Prostate gland (tissue), 2 donors: ENCODE measurements at regions not wholly inside any gene's neighbourhood (a gene's known extent, or its start where the extent isn't known, plus 50 kb on each side); places are given as distances from the start of the nearest gene placed in this dataset.

Experiments used
- DNase-seq: peaks from one replicate; pipeline ENCODE4 v3.0.0-alpha.2; 2019; ENCODE audit warnings: low spot score
- H3K27ac ChIP-seq, 2 donors: fragments of 200-600 bp; sonication (generic); 2 replicates each; pipeline ENCODE4 v1.5.1; 2017 to 2019
- H3K27me3 ChIP-seq: fragments of 200-600 bp; sonication (generic); replicated peaks from 2 replicates; pipeline ENCODE4 v1.5.1; 2019; ENCODE audit not compliant: insufficient read depth
- H3K36me3 ChIP-seq, 2 donors: fragments of 200-600 bp; sonication (generic); 1 replicate in 1 of 2; 2 replicates in 1 of 2; pipeline versions ENCODE4 v1.5.1 to v1.8.1; 2017 to 2019
- H3K4me1 ChIP-seq: fragments of 200-600 bp; sonication (generic); replicated peaks from 2 replicates; pipeline ENCODE4 v1.5.1; 2019
- H3K4me3 ChIP-seq, 2 donors: fragments of 200-600 bp; sonication (generic); 2 replicates each; pipeline ENCODE4 v1.5.1; 2017 to 2019
- H3K9me3 ChIP-seq: fragments of 200-600 bp; sonication (generic); 2 replicates; pipeline ENCODE4 v1.5.1; 2017
- CTCF ChIP-seq, 4 experiments: fragments of 200-600 bp in 2 of 4; fragments of 450-650 bp in 2 of 4; sonication (generic) in 2 of 4; IDR thresholded peaks; 1 replicate in 3 of 4; 2 replicates in 1 of 4; pipeline ENCODE4 v1.5.1; 2016 to 2019; ENCODE audit warnings: antibody characterized with exemption in 4 of 4, mild to moderate bottlenecking in 2 of 4, moderate library complexity in 2 of 4
- POLR2A ChIP-seq: fragments of 450-650 bp; IDR thresholded peaks from one replicate; pipeline ENCODE4 v1.6.1; 2016; ENCODE audit warnings: antibody characterized with exemption, mild to moderate bottlenecking
- POLR2AphosphoS5 ChIP-seq: sonication (generic); formaldehyde crosslinking; IDR thresholded peaks from one replicate; pipeline ENCODE4 v1.6.1; 2017; ENCODE audit warnings: antibody characterized with exemption
- WGBS: methylation state at CpG from one replicate; pipeline ENCODE4 v1.1.5; 2018; 5-methylcytosine and 5-hydroxymethylcytosine counted together
- intact Hi-C: fragments of 100-400 bp; cut with DNase I; formaldehyde crosslinking; loops from one replicate; pipeline ENCODE4 v1.14.2; 2022

- Histone ChIP-seq H3K4me1 (no peaks in the 10 kb centered on the region), H3K9me3 (no peaks in the 10 kb centered on the region), H3K4me3 (no peak overlapping the region), H3K27ac (no peak overlapping the region), H3K36me3 (no peaks in the 10 kb centered on the region), H3K27me3 (no peaks in the 10 kb centered on the region)
- no peak for DNase-seq
- WGBS = 84% methylated on average over 4 of the region's 4 CpGs
- intact Hi-C loops = no loop called here
- TF ChIP-seq CTCF (IDR thresholded peaks at IDR 0.05) = no peak
- no peak for TF ChIP-seq POLR2AphosphoS5
Measured at GRCh38 chr5:68658810-68659372, 434.9 kb upstream of the SLC30A5 start.

- no peak overlapping the region for H3K4me3 ChIP-seq
- H3K36me3 ChIP-seq = no peaks in the 10 kb centered on the region
- DNase-seq = no peak
- intact Hi-C loops = loop anchor here (10.0 kb wide), 1 partner anchor 375 kb away; no protein-coding TSS in a partner anchor
- no peak overlapping the region for H3K27ac ChIP-seq
- no peaks in the 10 kb centered on the region for H3K9me3 ChIP-seq
- WGBS = 93% methylated on average over 3 of the region's 3 CpGs
- no peaks in the 10 kb centered on the region for H3K4me1 ChIP-seq
- TF ChIP-seq POLR2A (no peak), CTCF (IDR thresholded peaks at IDR 0.05) (no peak), POLR2AphosphoS5 (no peak)
- H3K27me3 ChIP-seq = no peaks in the 10 kb centered on the region
Measured at GRCh38 chr5:68659881-68660280, 433.9 kb upstream of the SLC30A5 start.

- H3K27me3 ChIP-seq = no peaks in the 10 kb centered on the region
- no peaks in the 10 kb centered on the region for H3K36me3 ChIP-seq
- no peaks in the 10 kb centered on the region for H3K9me3 ChIP-seq
- DNase-seq = no peak
- intact Hi-C loops = loop anchor here (10.0 kb wide), 1 partner anchor 376 kb away; no protein-coding TSS in a partner anchor
- WGBS = 91% methylated on average over 2 of the region's 2 CpGs
- no peaks in the 10 kb centered on the region for H3K4me1 ChIP-seq
- TF ChIP-seq CTCF (IDR thresholded peaks at IDR 0.05) (peak in 2 of 4 experiments; percentile 32 to 37), POLR2AphosphoS5 (no peak)
- no peak overlapping the region for H3K27ac ChIP-seq
- no peak overlapping the region for H3K4me3 ChIP-seq
Measured at GRCh38 chr5:68661237-68661636, 432.6 kb upstream of the SLC30A5 start.

- DNase-seq = no peak
- H3K4me3 ChIP-seq = no peak overlapping the region
- no peak overlapping the region for H3K27ac ChIP-seq
- H3K9me3 ChIP-seq = no peaks in the 10 kb centered on the region
- no peaks in the 10 kb centered on the region for H3K4me1 ChIP-seq
- no peaks in the 10 kb centered on the region for H3K36me3 ChIP-seq
- TF ChIP-seq POLR2A = no peak
- TF ChIP-seq CTCF (IDR thresholded peaks at IDR 0.05) = no peak
- TF ChIP-seq POLR2AphosphoS5 = no peak
- intact Hi-C loops = loop anchor here (10.0 kb wide), 1 partner anchor 378 kb away; no protein-coding TSS in a partner anchor
- no peaks in the 10 kb centered on the region for H3K27me3 ChIP-seq
Measured at GRCh38 chr5:68662804-68663307, 431.0 kb upstream of the SLC30A5 start.

- no peak for DNase-seq
- H3K36me3 ChIP-seq = no peaks in the 10 kb centered on the region
- H3K4me1 ChIP-seq = no peaks in the 10 kb centered on the region
- H3K27ac ChIP-seq = no peak overlapping the region
- intact Hi-C loops = loop anchor here (10.0 kb wide), 1 partner anchor 385 kb away; no protein-coding TSS in a partner anchor
- no peaks in the 10 kb centered on the region for H3K9me3 ChIP-seq
- H3K27me3 ChIP-seq = no peaks in the 10 kb centered on the region
- no peak overlapping the region for H3K4me3 ChIP-seq
- 65% methylated on average over 8 of the region's 8 CpGs for WGBS
- TF ChIP-seq POLR2A = no peak
Measured at GRCh38 chr5:68669864-68670575, 423.8 kb upstream of the SLC30A5 start.
